ENCODE measurements at regions not wholly inside any gene's neighbourhood (a gene's known extent, or its start where the extent isn't known, plus 50 kb on each side); places are given as distances from the start of the nearest gene placed in this dataset.
"Not testable (repeated sequence)": the region's sequence is repeated elsewhere in the genome, so short reads cannot be mapped to it uniquely, and the experiment has no call there.

GRCh38 chr13:80527400-80527799 is 186.5 kb upstream of the SPRY2 start:
- DNase-seq (ENCODE audit: low read depth) = no peak
- no peak for TF ChIP-seq CTCF (IDR thresholded peaks at IDR 0.05; ENCODE audit: insufficient read depth, low read length, poor library complexity, severe bottlenecking)
- Histone ChIP-seq H3K4me3 (ENCODE audit: low read depth, low read length) (no peak overlapping the region), H3K27me3 (ENCODE audit: control insufficient read depth, insufficient read depth, low read length) (no peaks in the 10 kb centered on the region), H3K36me3 (ENCODE audit: control insufficient read depth, insufficient read depth, low read length) (no peaks in the 10 kb centered on the region)

GRCh38 chr13:80524447-80525215 is 183.7 kb upstream of the SPRY2 start:
- Histone ChIP-seq H3K36me3 (ENCODE audit: control insufficient read depth, insufficient read depth, low read length) (no peaks in the 10 kb centered on the region), H3K27me3 (ENCODE audit: control insufficient read depth, insufficient read depth, low read length) (no peaks in the 10 kb centered on the region), H3K4me3 (ENCODE audit: low read depth, low read length) (no peak overlapping the region)
- TF ChIP-seq CTCF (IDR thresholded peaks at IDR 0.05; ENCODE audit: insufficient read depth, low read length, poor library complexity, severe bottlenecking) = no peak
- DNase-seq (ENCODE audit: low read depth) = no peak

GRCh38 chr13:80523134-80523533 is 182.2 kb upstream of the SPRY2 start:
- H3K27me3 ChIP-seq (ENCODE audit: control insufficient read depth, insufficient read depth, low read length) = no peaks in the 10 kb centered on the region
- H3K36me3 ChIP-seq (ENCODE audit: control insufficient read depth, insufficient read depth, low read length) = no peaks in the 10 kb centered on the region
- DNase-seq (ENCODE audit: low read depth) = no peak
- TF ChIP-seq CTCF (IDR thresholded peaks at IDR 0.05; ENCODE audit: insufficient read depth, low read length, poor library complexity, severe bottlenecking) = no peak
- H3K4me3 ChIP-seq (ENCODE audit: low read depth, low read length) = no peak overlapping the region

- DNase-seq (ENCODE audit: low read depth); H3K27me3 ChIP-seq (ENCODE audit: control insufficient read depth, insufficient read depth, low read length); H3K4me3 ChIP-seq (ENCODE audit: low read depth, low read length); H3K36me3 ChIP-seq (ENCODE audit: control insufficient read depth, insufficient read depth, low read length): not testable (repeated sequence)
These were observed 181.5 kb upstream of the SPRY2 start for GRCh38 chr13:80522463-80522862.

GRCh38 chr13:80516818-80517348 is 176.0 kb upstream of the SPRY2 start:
- no peak for DNase-seq (ENCODE audit: low read depth)
- Histone ChIP-seq H3K4me3 (ENCODE audit: low read depth, low read length) (no peak overlapping the region), H3K27me3 (ENCODE audit: control insufficient read depth, insufficient read depth, low read length) (no peaks in the 10 kb centered on the region), H3K36me3 (ENCODE audit: control insufficient read depth, insufficient read depth, low read length) (no peaks in the 10 kb centered on the region)
- no peak for TF ChIP-seq CTCF (IDR thresholded peaks at IDR 0.05; ENCODE audit: insufficient read depth, low read length, poor library complexity, severe bottlenecking)

GRCh38 chr13:80515296-80515695 is 174.4 kb upstream of the SPRY2 start:
- DNase-seq (ENCODE audit: low read depth) = no peak
- no peak for TF ChIP-seq CTCF (IDR thresholded peaks at IDR 0.05; ENCODE audit: insufficient read depth, low read length, poor library complexity, severe bottlenecking)
- no peak overlapping the region for H3K4me3 ChIP-seq (ENCODE audit: low read depth, low read length)
- H3K36me3 ChIP-seq (ENCODE audit: control insufficient read depth, insufficient read depth, low read length) = no peaks in the 10 kb centered on the region
- H3K27me3 ChIP-seq (ENCODE audit: control insufficient read depth, insufficient read depth, low read length) = no peaks in the 10 kb centered on the region
